CD4-positive, alpha-beta T cell (primary cell): ENCODE measurements at regions not wholly inside any gene's neighbourhood (a gene's known extent, or its start where the extent isn't known, plus 50 kb on each side); places are given as distances from the start of the nearest gene placed in this dataset.

Experiments
- ATAC-seq: fragments of 200-7000 bp; cut with Tn5 transposase; one replicate; pipeline ENCODE4 v1.10.0; 2022; ENCODE audit warnings: mild to moderate bottlenecking; ENCODE audit not compliant: poor library complexity
- CTCF ChIA-PET: fragments of 350-600 bp; sonication (Branson Sonifier 250); formaldehyde crosslinking; loops from one replicate; lab custom pipeline; 2021; ENCODE audit warnings: antibody characterized with exemption, inconsistent platforms; lab: Charles Lee
- POLR2A ChIA-PET: fragments of 350-600 bp; sonication (Branson Sonifier 250); formaldehyde crosslinking; loops from one replicate; lab custom pipeline; 2021; ENCODE audit warnings: antibody characterized with exemption, inconsistent platforms; lab: Charles Lee
- DNase-seq, 14 experiments: peaks; one replicate each; pipeline ENCODE4 v3.0.0-alpha.2; 2013 to 2020; ENCODE audit warnings: mixed read lengths in 2 of 14
- H3K27ac ChIP-seq, 2 donors: one replicate each; pipeline versions ENCODE4 v1.5.1 to v1.7.0; 2013; ENCODE audit warnings: low read length in 2 of 2, low read depth in 1 of 2, mild to moderate bottlenecking in 1 of 2
- H3K27me3 ChIP-seq, 2 experiments: 1 replicate in 1 of 2; 2 replicates in 1 of 2; pipeline versions ENCODE4 v1.6.1 to v1.7.0; 2013; ENCODE audit warnings: low read length in 2 of 2, control low read depth in 1 of 2, mild to moderate bottlenecking in 1 of 2, moderate library complexity in 1 of 2; ENCODE audit not compliant: insufficient read depth in 2 of 2, control insufficient read depth in 1 of 2
- H3K36me3 ChIP-seq: one replicate; pipeline ENCODE4 v1.6.1; 2013; ENCODE audit warnings: low read length, control low read depth; ENCODE audit not compliant: insufficient read depth
- H3K4me1 ChIP-seq: one replicate; pipeline ENCODE4 v1.6.1; 2013; ENCODE audit warnings: low read length, control low read depth; ENCODE audit not compliant: insufficient read depth
- H3K4me3 ChIP-seq: one replicate; pipeline ENCODE4 v1.5.1; 2013; ENCODE audit warnings: mild to moderate bottlenecking, low read length, moderate library complexity
- H3K9me3 ChIP-seq, 2 experiments: 1 replicate in 1 of 2; 2 replicates in 1 of 2; pipeline versions ENCODE4 v1.6.1 to v1.7.0; 2013; ENCODE audit warnings: low read length in 2 of 2, mild to moderate bottlenecking in 2 of 2, control low read depth in 1 of 2, moderate library complexity in 1 of 2; ENCODE audit not compliant: control insufficient read depth in 1 of 2, insufficient read depth in 1 of 2
- H3K27ac Mint-ChIP-seq: one replicate; pipeline ENCODE4 v1.8.0; 2020; ENCODE audit warnings: mixed read lengths
- H3K27me3 Mint-ChIP-seq: one replicate; pipeline ENCODE4 v1.8.0; 2021; ENCODE audit warnings: mixed read lengths
- H3K36me3 Mint-ChIP-seq: one replicate; pipeline ENCODE4 v1.8.0; 2021; ENCODE audit warnings: low read depth, mixed read lengths
- H3K4me1 Mint-ChIP-seq: one replicate; pipeline ENCODE4 v1.8.0; 2021; ENCODE audit warnings: low read depth, mixed read lengths
- H3K4me3 Mint-ChIP-seq: one replicate; pipeline ENCODE4 v1.8.0; 2020; ENCODE audit warnings: mild to moderate bottlenecking, mixed read lengths
- H3K9me3 Mint-ChIP-seq: one replicate; pipeline ENCODE4 v1.8.0; 2020; ENCODE audit warnings: mixed read lengths
- intact Hi-C, 2 experiments: fragments of 100-400 bp; cut with DNase I in 1 of 2; cut with micrococcal nuclease in 1 of 2; formaldehyde crosslinking; loops; one replicate each; pipeline versions ENCODE4 v1.15.1 to v1.9.0; 2023 to 2025; cut with DNase I, micrococcal nuclease
- TF ChIP-seq, protein P1 (sequence below): fragments of 200-600 bp; IDR thresholded peaks from one replicate; pipeline ENCODE4 v1.8.0; 2022; ENCODE audit warnings: antibody characterized with exemption, mild to moderate bottlenecking

DNA sequence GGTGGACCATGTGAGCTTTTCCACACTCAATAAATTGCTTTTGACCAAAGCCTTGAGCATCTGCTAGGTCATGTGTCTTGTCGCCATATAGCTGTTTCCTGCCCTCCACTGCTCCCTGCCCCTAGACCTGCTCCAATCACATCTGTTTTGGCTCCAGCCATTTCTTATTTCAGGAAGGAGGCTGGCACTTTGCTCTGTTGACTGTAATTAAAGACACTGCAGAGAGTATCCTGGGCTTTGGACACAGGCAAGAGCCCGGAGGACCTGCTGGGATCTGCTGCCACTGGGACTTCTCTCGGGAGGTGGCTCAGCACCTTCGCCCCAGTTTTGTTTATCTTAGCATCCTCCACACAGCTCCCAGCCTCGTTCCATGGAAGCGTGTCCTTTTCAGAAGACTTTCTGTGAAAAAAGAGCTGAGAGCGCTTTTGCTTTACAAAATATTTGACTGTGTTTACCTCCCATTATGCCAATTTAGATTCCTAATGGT is 153.2 kb downstream of the MED10 start:
- H3K27ac ChIP-seq = no peak overlapping the region
- POLR2A ChIA-PET = interaction anchor here (0.6 kb wide), 1 partner anchor 339 kb away, joined by 3 read pairs; no protein-coding TSS in a partner anchor
- H3K9me3 Mint-ChIP-seq = no peaks in the 10 kb centered on the region
- no peak overlapping the region for H3K4me3 ChIP-seq
- H3K27me3 ChIP-seq = no peaks in the 10 kb centered on the region
- ATAC-seq (no peak), DNase-seq (no peak)
- no peak overlapping the region for H3K4me3 Mint-ChIP-seq
- no peaks in the 10 kb centered on the region for H3K36me3 Mint-ChIP-seq
- H3K27ac Mint-ChIP-seq = no peak overlapping the region
- H3K36me3 ChIP-seq = no peaks in the 10 kb centered on the region
- H3K27me3 Mint-ChIP-seq = peaks cover 15% of the 10 kb centered on the region
- peaks cover 0 to 10% of the 10 kb centered on the region in 2 experiments for H3K9me3 ChIP-seq
- TF ChIP-seq, protein P1, sequence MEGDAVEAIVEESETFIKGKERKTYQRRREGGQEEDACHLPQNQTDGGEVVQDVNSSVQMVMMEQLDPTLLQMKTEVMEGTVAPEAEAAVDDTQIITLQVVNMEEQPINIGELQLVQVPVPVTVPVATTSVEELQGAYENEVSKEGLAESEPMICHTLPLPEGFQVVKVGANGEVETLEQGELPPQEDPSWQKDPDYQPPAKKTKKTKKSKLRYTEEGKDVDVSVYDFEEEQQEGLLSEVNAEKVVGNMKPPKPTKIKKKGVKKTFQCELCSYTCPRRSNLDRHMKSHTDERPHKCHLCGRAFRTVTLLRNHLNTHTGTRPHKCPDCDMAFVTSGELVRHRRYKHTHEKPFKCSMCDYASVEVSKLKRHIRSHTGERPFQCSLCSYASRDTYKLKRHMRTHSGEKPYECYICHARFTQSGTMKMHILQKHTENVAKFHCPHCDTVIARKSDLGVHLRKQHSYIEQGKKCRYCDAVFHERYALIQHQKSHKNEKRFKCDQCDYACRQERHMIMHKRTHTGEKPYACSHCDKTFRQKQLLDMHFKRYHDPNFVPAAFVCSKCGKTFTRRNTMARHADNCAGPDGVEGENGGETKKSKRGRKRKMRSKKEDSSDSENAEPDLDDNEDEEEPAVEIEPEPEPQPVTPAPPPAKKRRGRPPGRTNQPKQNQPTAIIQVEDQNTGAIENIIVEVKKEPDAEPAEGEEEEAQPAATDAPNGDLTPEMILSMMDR = no peak
- H3K4me1 Mint-ChIP-seq = no peaks in the 10 kb centered on the region
- CTCF ChIA-PET = no interaction called here
- intact Hi-C loops = no loop called here
- no peaks in the 10 kb centered on the region for H3K4me1 ChIP-seq

DNA sequence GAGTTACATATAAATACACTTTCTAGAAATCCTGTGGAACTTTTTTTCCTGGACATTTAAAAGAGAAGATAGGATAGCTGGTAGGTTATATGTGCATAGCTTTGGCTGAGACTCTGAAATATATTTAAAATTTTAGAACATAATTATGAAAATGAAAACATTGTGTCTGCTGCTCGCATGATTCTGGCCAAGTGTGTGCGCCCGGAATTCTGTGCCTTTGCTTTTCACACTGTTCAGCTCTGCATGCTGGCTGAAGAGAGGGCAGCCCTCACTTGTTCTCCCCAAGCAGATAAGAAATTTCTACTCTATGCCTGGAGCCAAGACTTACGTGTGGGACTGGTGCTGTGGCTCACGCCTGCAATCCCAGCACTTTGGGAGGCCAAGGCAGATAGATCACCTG is 153.9 kb downstream of the MED10 start:
- Mint-ChIP-seq H3K27ac (no peak overlapping the region), H3K4me3 (no peak overlapping the region), H3K9me3 (no peaks in the 10 kb centered on the region), H3K36me3 (no peaks in the 10 kb centered on the region), H3K27me3 (peaks cover 15% of the 10 kb centered on the region), H3K4me1 (no peaks in the 10 kb centered on the region)
- ATAC-seq (no peak), DNase-seq (no peak)
- Histone ChIP-seq H3K27me3 (no peaks in the 10 kb centered on the region), H3K4me3 (no peak overlapping the region), H3K9me3 (peaks cover 0 to 11% of the 10 kb centered on the region in 2 experiments), H3K36me3 (no peaks in the 10 kb centered on the region), H3K27ac (no peak overlapping the region), H3K4me1 (no peaks in the 10 kb centered on the region)
- TF ChIP-seq, protein P1 = no peak
- CTCF ChIA-PET = no interaction called here
- POLR2A ChIA-PET = interaction anchor here (0.6 kb wide), 1 partner anchor 339 kb away, joined by 3 read pairs; no protein-coding TSS in a partner anchor
- intact Hi-C loops = no loop called here

DNA sequence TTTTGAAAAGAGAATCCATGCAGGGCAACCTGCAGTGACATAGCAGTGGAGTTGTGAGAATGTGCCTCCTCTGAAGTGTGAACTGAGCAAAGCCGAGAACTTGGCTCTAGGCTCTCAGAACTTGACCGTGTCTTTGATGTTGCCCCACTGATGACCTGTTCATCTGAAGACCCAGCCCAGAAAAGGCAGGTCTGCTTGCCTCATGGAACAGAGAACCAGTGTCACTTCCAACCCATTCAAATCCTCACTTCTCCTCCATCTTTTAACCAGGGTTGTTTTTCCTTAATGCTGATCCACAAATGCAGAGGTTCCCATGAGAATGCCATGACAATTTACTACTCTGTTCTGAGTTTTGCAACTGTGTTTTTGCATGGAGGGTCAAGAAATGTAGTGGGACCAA is 155.4 kb downstream of the MED10 start:
- peaks cover 0 to 21% of the 10 kb centered on the region in 2 experiments for H3K9me3 ChIP-seq
- no peak overlapping the region for H3K27ac ChIP-seq
- Mint-ChIP-seq H3K9me3 (no peaks in the 10 kb centered on the region), H3K27me3 (peaks cover 14% of the 10 kb centered on the region), H3K4me3 (no peak overlapping the region), H3K27ac (no peak overlapping the region), H3K36me3 (no peaks in the 10 kb centered on the region), H3K4me1 (no peaks in the 10 kb centered on the region)
- H3K4me3 ChIP-seq = no peak overlapping the region
- TF ChIP-seq, protein P1 = no peak
- no peaks in the 10 kb centered on the region for H3K36me3 ChIP-seq
- POLR2A ChIA-PET = no interaction called here
- no peak for DNase-seq
- intact Hi-C loops = no loop called here
- H3K27me3 ChIP-seq = no peaks in the 10 kb centered on the region
- CTCF ChIA-PET = no interaction called here
- no peak for ATAC-seq
- H3K4me1 ChIP-seq = no peaks in the 10 kb centered on the region
